PC-9 (cell line): ENCODE measurements at regions not wholly inside any gene's neighbourhood (a gene's known extent, or its start where the extent isn't known, plus 50 kb on each side); places are given as distances from the start of the nearest gene placed in this dataset.

Experiments used
- EZH2 ChIP-seq: fragments of 200-600 bp; sonication (generic); IDR thresholded peaks from 2 replicates; pipeline ENCODE4 v1.8.0; 2017; ENCODE audit warnings: antibody characterized with exemption, low read depth
- TF ChIP-seq, protein P1 (sequence below): fragments of 200-600 bp; sonication (generic); conservative IDR thresholded peaks from 2 replicates; pipeline ENCODE4 v1.6.1; 2017; ENCODE audit warnings: mixed run types, antibody characterized with exemption, mild to moderate bottlenecking, moderate library complexity

DNA sequence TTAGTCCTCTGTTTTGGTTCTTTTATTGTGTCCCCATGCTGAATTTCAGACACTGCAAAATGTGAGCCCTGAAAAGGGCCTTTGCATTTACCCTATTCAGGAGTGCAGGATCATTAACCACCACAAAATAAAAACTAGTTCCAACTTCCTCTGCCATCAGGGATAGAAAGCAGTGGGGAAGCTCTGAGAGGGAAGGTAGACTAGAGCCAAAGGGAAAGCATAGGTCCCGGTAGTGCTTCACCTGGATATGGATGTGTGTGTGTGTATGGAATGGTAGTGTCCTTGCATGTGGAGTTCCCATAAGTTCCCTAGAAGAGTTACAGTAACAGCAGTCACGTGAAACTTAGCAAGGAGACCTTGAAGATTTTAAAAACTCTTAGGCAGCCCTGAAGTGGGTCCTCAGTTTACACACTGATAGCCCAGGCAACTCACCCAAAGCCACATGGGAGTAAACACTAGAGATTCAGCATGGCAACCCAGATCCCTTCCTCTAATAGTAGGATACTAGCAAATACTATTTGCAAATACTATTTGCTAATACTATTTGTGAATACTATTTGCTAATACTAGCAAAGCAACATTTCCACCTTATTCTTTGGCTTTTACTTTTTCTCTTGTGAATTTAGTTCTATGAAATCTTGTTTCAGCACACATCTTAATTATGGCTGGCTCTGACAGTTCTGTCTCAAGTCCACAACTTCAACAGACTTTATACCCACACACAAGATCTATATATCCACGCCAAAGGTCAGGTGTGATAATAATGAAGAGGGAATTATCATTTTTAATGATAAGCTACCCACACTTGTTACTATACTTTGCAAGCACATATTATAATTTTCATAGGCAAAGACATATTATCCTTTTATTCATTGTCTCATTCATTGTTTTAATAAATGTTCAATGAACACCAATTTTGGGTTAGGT lies 70.4 kb upstream of the IFNE start:
- no peak for TF ChIP-seq EZH2
- TF ChIP-seq, protein P1, sequence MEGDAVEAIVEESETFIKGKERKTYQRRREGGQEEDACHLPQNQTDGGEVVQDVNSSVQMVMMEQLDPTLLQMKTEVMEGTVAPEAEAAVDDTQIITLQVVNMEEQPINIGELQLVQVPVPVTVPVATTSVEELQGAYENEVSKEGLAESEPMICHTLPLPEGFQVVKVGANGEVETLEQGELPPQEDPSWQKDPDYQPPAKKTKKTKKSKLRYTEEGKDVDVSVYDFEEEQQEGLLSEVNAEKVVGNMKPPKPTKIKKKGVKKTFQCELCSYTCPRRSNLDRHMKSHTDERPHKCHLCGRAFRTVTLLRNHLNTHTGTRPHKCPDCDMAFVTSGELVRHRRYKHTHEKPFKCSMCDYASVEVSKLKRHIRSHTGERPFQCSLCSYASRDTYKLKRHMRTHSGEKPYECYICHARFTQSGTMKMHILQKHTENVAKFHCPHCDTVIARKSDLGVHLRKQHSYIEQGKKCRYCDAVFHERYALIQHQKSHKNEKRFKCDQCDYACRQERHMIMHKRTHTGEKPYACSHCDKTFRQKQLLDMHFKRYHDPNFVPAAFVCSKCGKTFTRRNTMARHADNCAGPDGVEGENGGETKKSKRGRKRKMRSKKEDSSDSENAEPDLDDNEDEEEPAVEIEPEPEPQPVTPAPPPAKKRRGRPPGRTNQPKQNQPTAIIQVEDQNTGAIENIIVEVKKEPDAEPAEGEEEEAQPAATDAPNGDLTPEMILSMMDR: no peak
